GM19395 (cell line): ENCODE measurements at regions not wholly inside any gene's neighbourhood (a gene's known extent, or its start where the extent isn't known, plus 50 kb on each side); places are given as distances from the start of the nearest gene placed in this dataset.
A peak's percentile ranks its signal among the peaks of the same experiment; 100 is the strongest.

Source experiments
- ATAC-seq: cut with Tn5 transposase; IDR thresholded peaks from one replicate; pipeline ENCODE4 v1.9.1; 2021; ENCODE audit warnings: mild to moderate bottlenecking, moderate library complexity; ENCODE audit not compliant: unreplicated experiment

GRCh38 chr10:10503772-10504171, 513.9 kb upstream of the CELF2 start:
- ATAC-seq, result no peak

- ATAC-seq, result no peak
These were observed 509.5 kb upstream of the CELF2 start for GRCh38 chr10:10508211-10508610.

DNA sequence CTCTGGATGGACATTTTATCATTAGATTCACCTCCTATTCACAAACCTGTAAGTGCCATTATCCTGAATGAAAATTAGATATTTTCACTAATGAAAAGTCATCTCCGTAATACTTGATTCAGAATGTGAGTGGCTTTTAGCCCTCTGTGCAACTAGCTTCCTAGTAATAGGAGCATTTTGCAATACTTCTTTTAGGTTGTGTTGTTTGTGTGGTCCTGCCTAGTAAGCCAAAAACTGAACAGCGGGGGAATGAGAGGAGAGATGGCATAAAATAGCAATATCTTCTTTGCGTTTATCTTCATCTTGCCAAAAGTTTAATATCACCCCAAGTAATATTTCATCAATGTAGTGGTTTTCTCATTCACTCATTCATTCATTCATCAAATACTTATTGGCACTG, 507.5 kb upstream of the CELF2 start:
- ATAC-seq, result no peak

GRCh38 chr10:10513067-10513466, 504.6 kb upstream of the CELF2 start:
- no peak for ATAC-seq

DNA sequence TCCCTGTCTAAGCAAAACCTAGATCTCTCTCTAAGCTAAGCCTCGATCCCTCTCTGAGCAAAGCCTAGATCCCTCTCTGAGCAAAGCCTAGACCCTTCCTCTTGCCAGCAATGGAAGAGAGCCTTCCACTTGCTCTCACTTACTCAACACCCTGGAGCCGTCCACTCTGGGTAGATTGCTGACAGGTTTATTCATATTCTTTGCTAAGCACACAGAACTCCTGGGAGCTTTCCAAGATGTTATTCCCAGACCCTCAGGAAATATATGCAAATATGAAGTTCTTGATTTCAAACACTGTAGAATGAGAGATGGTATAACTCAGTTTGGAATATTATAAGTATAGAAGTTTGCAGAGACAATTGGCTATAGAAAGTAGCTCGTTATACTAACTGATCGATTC, 503.8 kb upstream of the CELF2 start:
- no peak for ATAC-seq

- ATAC-seq, result no peak
These were observed 502.9 kb upstream of the CELF2 start for GRCh38 chr10:10514797-10515196.

GRCh38 chr10:10515479-10516204, 502.0 kb upstream of the CELF2 start:
- ATAC-seq, result no peak

DNA sequence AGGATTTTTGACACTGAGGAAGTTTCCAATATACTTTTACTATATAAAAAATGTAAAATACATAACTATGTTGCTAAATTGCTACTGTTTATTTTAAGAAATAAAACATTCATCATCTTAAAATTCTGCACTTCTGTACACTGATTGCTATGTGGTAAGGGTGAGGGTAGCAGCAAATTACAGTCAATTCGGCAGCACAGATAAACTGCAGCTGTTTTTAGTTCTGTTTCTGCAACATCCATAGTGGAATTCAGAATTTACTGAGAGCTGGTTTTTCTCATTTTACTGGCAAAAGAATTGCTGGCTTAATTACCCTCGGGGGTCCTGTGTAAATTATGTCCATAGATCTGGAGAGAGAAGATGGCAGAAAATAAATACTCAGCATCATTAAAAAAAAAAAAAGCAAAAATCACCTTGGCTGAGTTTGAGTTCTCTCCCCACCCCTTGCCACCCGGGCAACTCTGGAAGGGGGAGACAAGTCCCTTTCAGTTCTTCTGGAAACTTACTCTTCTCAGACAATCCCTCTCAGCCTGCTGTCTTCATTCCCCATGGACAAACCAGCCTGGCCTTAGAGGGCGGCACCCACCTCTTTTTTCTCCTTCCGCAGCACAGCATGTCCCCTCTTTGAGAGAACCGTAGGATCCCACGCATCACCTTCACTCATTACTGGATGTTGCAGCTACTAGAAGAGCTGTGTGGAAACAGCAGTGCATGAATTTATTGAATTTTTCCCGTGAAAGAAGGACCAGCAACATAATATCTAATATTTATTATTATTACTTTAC, 501.1 kb upstream of the CELF2 start:
- no peak for ATAC-seq

DNA sequence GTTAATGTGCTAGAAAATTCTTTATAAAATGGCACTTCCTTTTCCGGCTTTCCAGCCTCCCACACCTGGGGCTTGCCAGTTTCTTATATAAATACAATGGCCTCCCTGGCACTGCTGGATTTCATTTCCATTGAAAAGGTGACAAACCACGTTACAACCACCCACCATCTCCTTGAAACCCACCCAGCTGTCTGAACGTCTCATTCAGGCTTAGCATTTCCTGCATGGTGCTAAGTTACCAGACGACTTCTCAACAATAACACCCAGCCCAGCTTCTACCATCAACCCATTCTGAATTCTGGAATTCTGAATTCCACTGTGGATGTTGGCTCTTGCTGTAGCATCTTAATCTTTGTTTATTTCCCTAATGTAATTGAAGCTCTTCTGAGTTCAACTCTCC, 499.8 kb upstream of the CELF2 start:
- no peak for ATAC-seq

- no peak for ATAC-seq
These were observed 498.0 kb upstream of the CELF2 start for GRCh38 chr10:10519674-10520073.

- peak; percentile 96 for ATAC-seq
These were observed 496.9 kb upstream of the CELF2 start for GRCh38 chr10:10520491-10521385.

DNA sequence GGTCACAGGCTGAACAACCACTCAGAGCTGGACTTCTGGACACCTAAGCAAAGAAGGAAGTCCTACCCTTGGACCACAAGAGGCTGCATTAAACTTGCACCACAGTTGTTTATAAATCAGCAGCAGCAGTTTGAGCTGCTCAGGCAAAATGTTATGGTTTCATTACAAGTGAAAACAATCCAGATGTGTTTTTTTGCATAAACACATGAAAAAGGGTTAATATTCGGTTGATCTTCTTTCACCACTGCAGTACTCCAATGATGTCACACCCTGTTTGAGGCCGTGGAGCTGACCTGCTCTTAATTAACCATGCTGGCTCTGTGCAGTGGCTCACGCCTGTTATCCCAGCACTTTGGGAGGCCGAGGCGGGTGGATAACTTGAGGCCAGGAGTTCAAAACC, 490.8 kb upstream of the CELF2 start:
- ATAC-seq, result no peak

GRCh38 chr10:10527861-10528562, 489.7 kb upstream of the CELF2 start:
- ATAC-seq, result no peak

- no peak for ATAC-seq
These were observed 489.1 kb upstream of the CELF2 start for GRCh38 chr10:10528563-10528910.

DNA sequence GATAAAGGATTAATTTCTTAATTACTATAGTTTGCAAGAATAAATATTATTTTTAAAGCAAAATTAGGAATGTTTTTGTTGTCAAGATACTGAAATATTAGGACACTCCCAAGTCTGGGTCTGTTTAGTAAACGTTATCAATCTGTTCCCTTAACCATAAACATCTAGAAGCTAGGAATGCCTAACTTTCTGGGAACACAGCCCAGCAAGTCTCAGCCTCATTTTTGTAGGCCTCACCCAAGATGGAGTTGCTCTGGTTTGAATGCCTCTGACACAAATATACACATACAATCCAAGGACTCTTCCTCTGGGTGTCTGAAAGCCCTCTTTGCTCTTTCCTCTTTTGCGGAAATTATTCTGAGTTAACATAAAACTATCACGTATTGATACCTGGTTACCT, 487.4 kb upstream of the CELF2 start:
- no peak for ATAC-seq

DNA sequence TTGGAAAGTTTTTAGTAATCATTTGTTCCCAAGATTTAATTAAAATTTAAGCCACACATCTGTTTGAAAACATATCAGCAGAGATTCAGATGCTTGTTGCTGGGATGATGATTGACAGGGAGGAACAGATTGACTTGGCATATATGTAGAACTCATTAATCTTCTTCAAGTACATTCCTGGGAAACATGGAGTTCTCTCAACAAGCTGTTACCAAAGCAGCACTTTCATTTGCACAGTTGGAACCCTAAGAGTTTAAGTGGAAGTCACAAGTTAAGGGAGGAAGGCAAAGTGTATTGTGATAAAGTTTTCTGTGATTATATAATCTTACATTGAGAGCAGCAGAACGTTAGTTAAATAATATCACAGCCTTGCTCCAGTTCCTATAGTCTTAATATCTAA, 485.4 kb upstream of the CELF2 start:
- ATAC-seq, result no peak

GRCh38 chr10:10532826-10533225, 484.8 kb upstream of the CELF2 start:
- no peak for ATAC-seq

DNA sequence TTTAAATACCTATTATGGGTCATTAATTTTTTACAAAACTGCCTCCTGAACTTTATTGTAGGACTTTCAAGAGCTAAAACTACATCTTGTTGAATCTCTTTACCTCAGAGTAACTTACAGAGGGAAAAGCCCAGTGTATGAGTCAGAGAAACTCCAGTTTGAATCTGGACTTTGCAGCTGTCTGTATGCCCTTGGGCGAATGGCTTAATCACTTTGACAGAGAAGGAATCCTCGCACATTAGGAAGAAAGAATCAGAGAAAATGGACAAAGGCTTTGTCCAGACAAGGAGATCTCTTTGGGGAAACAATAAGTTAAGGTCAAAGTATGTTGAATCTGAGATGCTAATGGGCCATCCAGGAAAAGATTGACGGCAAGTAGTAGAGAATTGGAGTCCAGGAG, 484.2 kb upstream of the CELF2 start:
- ATAC-seq, result no peak

DNA sequence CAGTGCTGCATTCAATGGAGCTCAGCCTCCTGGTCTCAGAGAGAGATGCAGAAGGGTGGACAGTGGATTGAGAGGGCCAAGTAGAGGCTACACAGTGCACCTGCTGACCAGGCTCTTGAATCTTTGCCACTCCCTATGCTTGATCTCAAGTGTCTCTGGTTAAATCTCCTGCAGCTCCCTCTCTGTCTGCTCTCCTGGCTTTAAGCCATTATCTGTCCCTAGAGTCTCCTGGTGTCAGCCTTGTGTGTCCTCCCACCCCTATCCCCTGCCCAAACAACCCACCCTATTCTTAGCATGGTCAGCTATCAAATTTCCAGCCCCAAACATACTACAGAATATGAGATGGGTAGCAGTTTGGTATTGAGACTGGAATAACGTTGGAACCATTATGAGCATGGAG, 479.3 kb upstream of the CELF2 start:
- ATAC-seq, result no peak

DNA sequence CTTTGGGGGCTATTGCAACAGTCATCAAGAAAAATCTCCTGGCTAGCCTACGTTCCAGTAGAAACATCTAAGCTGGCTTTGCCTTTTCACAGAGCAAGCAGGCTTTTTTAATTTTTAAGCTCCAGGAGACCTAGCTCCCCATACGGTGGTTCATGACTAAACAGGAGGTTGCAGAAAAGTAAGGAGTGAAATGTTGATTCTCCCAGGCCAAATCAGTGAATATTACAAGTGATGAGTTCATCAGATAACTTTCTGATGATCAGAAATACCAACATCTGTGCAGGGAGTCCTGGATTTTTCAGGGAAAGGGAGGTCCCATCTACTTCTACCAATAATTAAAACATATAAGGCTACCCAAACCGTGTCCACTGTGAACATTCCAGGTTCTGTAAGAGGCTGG, 477.3 kb upstream of the CELF2 start:
- ATAC-seq, result no peak

DNA sequence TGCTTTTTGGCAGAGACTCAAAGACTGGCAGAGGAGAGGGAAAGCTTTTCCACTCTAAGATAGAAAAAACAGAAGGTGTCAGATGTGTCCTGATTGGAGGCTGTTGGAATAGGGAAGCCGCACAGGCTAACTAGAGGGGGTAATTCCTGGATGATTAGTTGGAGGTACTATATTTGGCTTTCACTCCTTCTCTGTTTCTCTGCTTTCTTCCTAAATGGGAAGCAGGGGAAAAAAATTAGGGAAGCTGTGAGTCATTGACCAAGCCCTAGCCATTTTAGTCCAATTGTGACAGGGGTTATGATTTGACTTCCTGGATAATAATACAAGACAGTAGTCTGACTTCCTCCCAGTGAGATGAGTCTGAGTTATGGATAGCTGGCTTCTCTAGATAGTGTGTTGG, 475.2 kb upstream of the CELF2 start:
- no peak for ATAC-seq
